ENCODE measurements at regions not wholly inside any gene's neighbourhood (a gene's known extent, or its start where the extent isn't known, plus 50 kb on each side); places are given as distances from the start of the nearest gene placed in this dataset.

GRCh38 chr1:29517251-29518086 is 281.1 kb downstream of the PTPRU start:
- TF ChIP-seq REST (IDR thresholded peaks at IDR 0.05) (no peak), RAD21 (IDR thresholded peaks at IDR 0.05) (no peak), HNF4G (IDR thresholded peaks at IDR 0.05) (no peak), MAX (IDR thresholded peaks at IDR 0.05) (no peak), CTCF (IDR thresholded peaks at IDR 0.05; ENCODE audit: low read depth, low read length, missing input control) (no peak)
